ENCODE measurements at regions not wholly inside any gene's neighbourhood (a gene's known extent, or its start where the extent isn't known, plus 50 kb on each side); places are given as distances from the start of the nearest gene placed in this dataset.

GRCh38 chr4:180422989-180423711 is 1820.1 kb upstream of the TENM3 start:
- no peak for DNase-seq

GRCh38 chr4:180423712-180424057 is 1819.5 kb upstream of the TENM3 start:
- no peak for DNase-seq

DNA sequence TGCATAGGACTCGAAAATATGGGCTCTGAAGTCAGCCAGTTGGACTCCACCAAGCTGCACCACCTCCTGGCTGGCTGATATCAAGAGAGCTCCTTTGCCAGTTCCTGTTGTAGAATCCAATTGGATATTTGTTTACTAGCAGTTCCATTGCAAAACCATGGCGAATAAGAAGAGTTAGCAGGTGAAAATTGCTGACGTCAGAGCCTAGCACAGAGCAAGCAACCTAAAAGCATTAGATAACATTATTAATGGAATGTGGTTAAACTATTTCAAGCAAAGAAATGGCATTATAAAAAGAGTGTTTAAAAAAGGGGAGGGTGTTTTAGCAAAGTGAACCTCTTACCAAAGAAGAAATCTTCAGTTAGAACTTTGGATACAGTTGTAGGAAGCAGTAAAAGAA is 1816.3 kb upstream of the TENM3 start:
- DNase-seq: no peak

DNA sequence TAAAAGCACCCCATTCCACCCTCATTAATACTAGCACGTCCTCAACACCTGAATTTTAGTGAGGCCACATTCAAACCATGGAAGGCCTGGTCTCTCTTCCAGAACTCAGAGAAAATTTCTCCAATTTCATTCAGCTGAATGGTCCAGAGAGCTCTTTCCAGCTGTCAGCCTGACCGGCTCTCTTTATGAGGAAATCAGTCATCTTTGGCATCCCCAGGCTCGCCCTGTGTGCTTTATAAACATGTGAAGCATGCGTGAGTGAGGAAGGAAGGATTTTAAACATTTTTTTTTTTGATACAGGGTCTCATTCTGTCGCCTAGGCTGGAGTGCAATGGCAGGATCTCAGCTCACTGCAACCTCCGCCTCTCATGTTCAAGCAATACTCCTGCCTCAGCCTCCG is 1812.9 kb upstream of the TENM3 start:
- no peak for DNase-seq

DNA sequence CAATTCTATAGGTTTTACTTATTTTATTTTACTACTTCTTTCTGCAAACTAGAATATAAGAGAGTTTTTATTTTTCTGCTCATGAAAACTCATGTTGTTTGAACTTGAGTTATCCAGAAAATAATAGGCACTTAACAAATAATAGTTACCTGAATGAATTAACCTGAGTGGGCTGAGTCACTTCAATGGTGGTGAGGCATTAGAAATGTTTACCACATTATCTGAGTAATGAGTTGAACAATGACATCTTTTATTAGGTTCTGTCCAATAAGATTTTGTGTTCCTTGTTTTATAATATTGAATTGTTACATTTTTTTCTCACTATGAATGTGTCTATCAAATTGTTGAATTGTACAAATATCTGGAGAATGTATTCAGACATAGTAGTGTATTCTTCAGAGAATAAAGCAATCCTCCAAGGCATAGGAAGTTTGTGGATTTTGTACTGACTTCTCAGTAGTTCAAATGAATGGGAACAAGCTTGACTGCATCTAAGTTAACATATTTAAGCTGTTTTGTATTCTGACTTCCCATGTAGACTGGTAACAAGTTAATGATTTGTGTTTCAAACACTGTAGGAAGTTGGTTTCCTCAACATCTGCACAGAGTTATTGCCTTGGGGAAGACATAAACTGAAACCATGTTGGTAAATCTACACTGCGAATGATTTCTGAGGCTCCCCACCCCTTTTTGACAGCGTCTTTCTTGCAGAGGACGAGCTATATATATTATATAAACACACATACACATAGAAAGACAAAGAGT is 1808.9 kb upstream of the TENM3 start:
- DNase-seq: no peak

DNA sequence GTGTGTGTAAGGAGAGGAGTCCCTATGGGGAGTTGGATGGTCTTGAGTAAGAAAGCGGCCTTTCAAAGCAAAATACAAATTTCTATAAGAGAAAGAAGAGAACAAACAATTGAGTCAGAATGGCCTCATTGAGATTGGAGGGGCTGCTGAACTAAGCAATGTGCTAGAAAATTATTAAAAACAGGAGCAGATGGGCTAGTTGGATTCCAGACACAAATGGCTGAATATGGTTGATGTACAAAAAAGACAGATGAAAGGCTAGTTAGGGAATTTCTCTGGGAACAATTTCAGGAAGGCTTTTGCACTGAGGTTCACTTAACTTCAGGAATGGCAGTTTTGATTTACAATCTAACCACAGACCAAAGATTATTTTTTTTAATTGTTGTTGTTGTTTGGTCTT is 1806.8 kb upstream of the TENM3 start:
- DNase-seq: no peak

GRCh38 chr4:180437601-180438000 is 1805.6 kb upstream of the TENM3 start:
- no peak for DNase-seq

- DNase-seq: no peak
Observed at GRCh38 chr4:180448306-180448705, 1794.9 kb upstream of the TENM3 start.

GRCh38 chr4:180449395-180449956 is 1793.7 kb upstream of the TENM3 start:
- peak; percentile 19 for DNase-seq

DNA sequence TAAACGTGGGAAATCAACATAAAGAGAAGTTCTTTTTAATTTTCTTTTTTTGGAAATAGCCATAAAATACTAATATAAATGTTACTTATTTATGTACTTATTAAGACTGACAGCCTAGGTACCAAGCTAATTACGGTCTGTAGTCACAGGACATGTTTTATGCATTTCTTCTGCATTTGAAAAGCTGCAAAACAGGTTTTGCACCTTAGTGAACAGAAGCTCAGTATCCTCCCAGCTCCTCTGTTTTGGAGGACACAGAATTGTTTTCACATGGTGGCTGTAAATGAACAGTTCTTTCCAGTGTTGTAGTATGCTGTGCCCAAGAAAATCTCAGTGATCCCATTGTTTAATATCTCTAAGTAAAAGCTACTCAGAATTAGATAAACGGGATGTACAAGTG is 1788.0 kb upstream of the TENM3 start:
- DNase-seq: peak; percentile 24

DNA sequence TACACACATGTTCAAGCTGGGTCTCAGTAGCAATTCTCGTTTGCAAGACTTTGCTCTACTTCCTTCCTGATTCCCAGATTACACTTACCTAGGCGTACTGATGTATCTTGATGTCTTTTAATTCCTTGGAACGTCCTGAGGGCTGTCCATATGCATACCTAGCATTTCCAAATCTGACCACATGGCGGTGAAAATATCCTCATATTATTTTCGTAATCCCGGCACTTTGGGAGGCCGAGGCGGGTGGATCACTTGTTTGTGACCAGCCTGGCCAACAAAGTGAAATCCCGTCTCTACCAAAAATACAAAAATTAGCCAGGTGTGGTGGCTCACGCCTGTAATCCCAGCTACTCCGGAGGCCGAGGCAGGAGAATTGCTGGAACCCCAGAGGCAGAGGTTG is 1786.3 kb upstream of the TENM3 start:
- DNase-seq: no peak

GRCh38 chr4:180462116-180462515 is 1781.1 kb upstream of the TENM3 start:
- no peak for DNase-seq

- no peak for DNase-seq
Observed at GRCh38 chr4:180465364-180465763, 1777.8 kb upstream of the TENM3 start.

GRCh38 chr4:180483036-180483435 is 1760.2 kb upstream of the TENM3 start:
- no peak for DNase-seq

- no peak for DNase-seq
Observed at GRCh38 chr4:180485407-180485806, 1757.8 kb upstream of the TENM3 start.

DNA sequence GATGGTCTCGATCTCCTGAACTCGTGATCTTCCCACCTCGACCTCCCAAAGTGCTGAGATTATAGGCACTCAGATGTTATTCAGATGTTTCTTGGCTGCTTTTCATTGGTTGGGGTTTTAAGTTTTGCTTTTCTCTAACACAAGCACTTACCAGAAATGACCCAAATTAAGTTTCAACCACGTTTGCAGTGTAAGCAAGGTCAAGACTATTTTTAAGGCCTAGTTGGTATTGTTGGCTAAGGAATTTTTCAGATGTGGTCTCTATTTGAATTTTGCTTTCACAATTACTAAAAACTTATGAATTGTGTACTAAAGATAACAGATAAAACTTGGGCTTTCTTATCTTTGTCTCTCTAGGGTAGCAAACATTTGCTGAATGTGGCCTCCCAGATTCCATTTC is 1756.9 kb upstream of the TENM3 start:
- DNase-seq: no peak

GRCh38 chr4:180489787-180490186 is 1753.4 kb upstream of the TENM3 start:
- DNase-seq: no peak

DNA sequence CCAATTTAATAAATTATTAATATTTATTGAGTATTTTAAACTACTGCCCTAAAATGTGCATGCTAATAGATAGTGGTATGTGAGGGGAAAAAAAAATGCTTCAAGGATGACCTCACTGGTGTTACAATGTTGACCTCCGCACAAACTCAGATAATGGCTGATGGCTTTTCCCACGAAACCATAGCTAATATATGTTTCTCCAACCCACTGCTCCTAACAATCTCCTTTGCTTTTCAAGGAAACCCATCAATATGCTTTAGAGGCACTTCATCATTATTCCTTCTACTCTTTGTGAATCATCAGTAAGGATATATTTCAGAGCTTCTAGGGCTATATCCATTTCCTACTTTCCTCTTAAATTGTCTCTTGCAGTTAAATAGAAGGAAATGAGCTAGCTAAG is 1752.0 kb upstream of the TENM3 start:
- DNase-seq: no peak

DNA sequence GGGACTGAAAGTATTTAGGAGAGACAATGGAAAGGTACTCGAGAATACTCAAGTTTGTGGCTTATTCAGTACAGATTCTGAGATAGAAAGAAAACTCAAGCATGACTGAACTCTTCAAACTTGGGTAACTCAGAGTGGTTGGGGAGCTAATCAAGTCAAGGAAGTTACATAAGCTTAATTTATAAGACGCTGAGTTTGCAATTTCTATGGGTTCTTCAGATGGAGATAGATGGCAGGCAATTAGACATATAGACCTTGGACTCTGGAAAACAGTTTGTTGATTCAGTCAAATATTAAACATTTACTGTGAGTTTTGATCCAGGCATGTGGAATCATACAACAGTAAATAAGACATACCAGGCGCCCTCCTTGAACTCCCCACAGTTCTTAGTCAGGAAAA is 1749.9 kb upstream of the TENM3 start:
- no peak for DNase-seq

DNA sequence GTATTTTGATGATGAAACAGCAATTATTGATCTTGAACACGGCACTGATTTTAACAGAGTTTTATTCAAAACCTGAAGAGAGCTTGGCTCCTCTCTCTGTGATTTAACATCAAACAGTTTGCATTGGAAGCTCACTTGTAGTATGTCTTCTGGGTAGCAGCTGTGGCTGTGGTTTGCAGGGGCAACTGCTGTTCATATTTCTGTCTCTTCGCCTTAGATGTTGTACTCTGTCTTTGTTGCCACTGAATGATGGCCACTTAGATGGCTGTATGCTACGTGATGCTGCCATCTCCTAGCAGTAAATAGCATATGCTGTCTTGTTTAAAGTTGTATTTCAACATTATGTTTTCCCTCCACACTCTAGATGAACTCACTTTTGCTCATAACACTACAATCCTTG is 1743.0 kb upstream of the TENM3 start:
- DNase-seq: no peak

DNA sequence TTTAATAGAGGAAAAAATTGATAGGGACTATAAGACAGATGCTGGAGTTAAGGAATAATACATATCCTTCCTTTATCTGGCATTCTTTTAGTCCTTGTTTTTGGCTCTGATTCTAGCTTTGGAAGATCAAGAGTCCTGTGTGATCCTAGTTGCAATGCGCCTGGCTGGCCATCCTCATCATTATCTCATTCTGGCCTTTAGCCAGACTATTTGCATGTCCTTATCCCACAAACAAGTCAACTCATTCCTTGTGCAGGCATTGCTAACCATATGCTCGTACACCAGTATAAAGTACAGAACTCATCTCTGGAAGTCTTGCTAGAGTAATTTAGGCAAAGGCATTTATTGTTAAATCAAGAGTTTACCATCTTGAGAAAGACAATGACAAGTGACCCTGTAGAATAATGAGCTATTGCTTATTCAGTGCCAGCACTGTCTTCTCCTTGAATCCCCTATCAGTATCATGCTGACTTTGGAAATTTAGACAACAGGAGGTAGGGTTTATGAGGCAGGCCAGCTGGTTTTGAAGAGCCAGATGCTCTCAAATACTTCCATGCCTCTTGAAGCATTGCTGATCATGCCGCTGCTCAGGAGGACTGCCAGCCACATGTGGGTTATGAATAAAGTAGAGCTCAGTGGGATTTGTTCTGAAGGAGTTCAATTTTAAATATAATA is 1730.3 kb upstream of the TENM3 start:
- DNase-seq: peak; percentile 17

GRCh38 chr4:180518906-180519305 is 1724.3 kb upstream of the TENM3 start:
- peak; percentile 23 for DNase-seq

- no peak for DNase-seq
Observed at GRCh38 chr4:180521181-180521580, 1722.0 kb upstream of the TENM3 start.
